Trophoblast cell (in vitro differentiated cells and primary cell): ENCODE measurements at regions not wholly inside any gene's neighbourhood (a gene's known extent, or its start where the extent isn't known, plus 50 kb on each side); places are given as distances from the start of the nearest gene placed in this dataset.

ENCODE experiments used
- DNase-seq, 2 donors: peaks; one replicate each; pipeline ENCODE4 v3.0.0-alpha.2; 2016
- H2AFZ ChIP-seq: 2 replicates; pipeline ENCODE4 v1.6.1; 2013; ENCODE audit warnings: low read length, moderate library complexity, mild to moderate bottlenecking; ENCODE audit not compliant: insufficient read depth, poor library complexity
- H2AK5ac ChIP-seq: 2 replicates; pipeline ENCODE4 v1.6.1; 2013; ENCODE audit warnings: mild to moderate bottlenecking, low read length
- H2BK120ac ChIP-seq: 2 replicates; pipeline ENCODE4 v1.6.1; 2013; ENCODE audit warnings: low read length, mild to moderate bottlenecking, moderate library complexity; ENCODE audit not compliant: insufficient read depth, poor library complexity
- H2BK12ac ChIP-seq: 2 replicates; pipeline ENCODE4 v1.6.1; 2013; ENCODE audit warnings: mild to moderate bottlenecking, low read length, moderate library complexity
- H2BK5ac ChIP-seq: 2 replicates; pipeline ENCODE4 v1.6.1; 2013; ENCODE audit warnings: low read length, low read depth, moderate library complexity, mild to moderate bottlenecking; ENCODE audit not compliant: poor library complexity
- H3K14ac ChIP-seq: 2 replicates; pipeline ENCODE4 v1.6.1; 2013; ENCODE audit warnings: mild to moderate bottlenecking, low read length
- H3K18ac ChIP-seq: 2 replicates; pipeline ENCODE4 v1.6.1; 2013; ENCODE audit warnings: mild to moderate bottlenecking, low read length
- H3K23ac ChIP-seq: 2 replicates; pipeline ENCODE4 v1.6.1; 2013; ENCODE audit warnings: low read length
- H3K27ac ChIP-seq: 2 replicates; pipeline ENCODE4 v1.5.1; 2013; ENCODE audit warnings: low read depth, mild to moderate bottlenecking, inconsistent platforms, low read length, moderate library complexity
- H3K27me3 ChIP-seq: 2 replicates; pipeline ENCODE4 v1.6.1; 2013; ENCODE audit warnings: inconsistent platforms, mild to moderate bottlenecking, low read length, moderate library complexity; ENCODE audit not compliant: insufficient read depth
- H3K36me3 ChIP-seq, 2 experiments: 1 replicate in 1 of 2; 2 replicates in 1 of 2; pipeline ENCODE4 v1.6.1; 2013; ENCODE audit warnings: low read length in 2 of 2, mild to moderate bottlenecking in 2 of 2, moderate library complexity in 1 of 2; ENCODE audit not compliant: insufficient read depth in 2 of 2, control insufficient read depth in 1 of 2
- H3K4ac ChIP-seq: 2 replicates; pipeline ENCODE4 v1.6.1; 2013; ENCODE audit warnings: low read depth, mild to moderate bottlenecking, low read length, moderate library complexity
- H3K4me1 ChIP-seq, 2 experiments: 1 replicate in 1 of 2; 2 replicates in 1 of 2; pipeline ENCODE4 v1.6.1; 2013; ENCODE audit warnings: low read length in 2 of 2, mild to moderate bottlenecking in 2 of 2, moderate library complexity in 1 of 2; ENCODE audit not compliant: insufficient read depth in 2 of 2, control insufficient read depth in 1 of 2
- H3K4me2 ChIP-seq: 2 replicates; pipeline ENCODE4 v1.6.1; 2013; ENCODE audit warnings: inconsistent platforms, mild to moderate bottlenecking, low read length, moderate library complexity
- H3K4me3 ChIP-seq: 2 replicates; pipeline ENCODE4 v1.5.1; 2013; ENCODE audit warnings: mild to moderate bottlenecking, low read depth, low read length, inconsistent platforms
- H3K79me1 ChIP-seq: one replicate; pipeline ENCODE4 v1.6.1; 2013; ENCODE audit warnings: low read length
- H3K79me2 ChIP-seq: 2 replicates; pipeline ENCODE4 v1.6.1; 2013; ENCODE audit warnings: low read length, mild to moderate bottlenecking; ENCODE audit not compliant: control insufficient read depth, insufficient read depth, poor library complexity
- H3K9ac ChIP-seq: 2 replicates; pipeline ENCODE4 v1.6.1; 2013; ENCODE audit warnings: mild to moderate bottlenecking, low read length
- H3K9me3 ChIP-seq: 2 replicates; pipeline ENCODE4 v1.6.1; 2013; ENCODE audit warnings: low read depth, mild to moderate bottlenecking, control low read depth, inconsistent platforms, low read length; ENCODE audit not compliant: insufficient read depth
- H4K12ac ChIP-seq: 2 replicates; pipeline ENCODE4 v1.6.1; 2013; ENCODE audit warnings: low read depth, mild to moderate bottlenecking, low read length, moderate library complexity
- H4K8ac ChIP-seq: 2 replicates; pipeline ENCODE4 v1.6.1; 2013; ENCODE audit warnings: low read depth, mild to moderate bottlenecking, low read length, moderate library complexity
- H4K91ac ChIP-seq: one replicate; pipeline ENCODE4 v1.6.1; 2013; ENCODE audit warnings: low read depth, mild to moderate bottlenecking, low read length, moderate library complexity
- WGBS: extraction: QIAGEN DNeasy Blood & Tissue Kit; methylation state at CpG from one replicate; pipeline ENCODE4 v1.1.7; 2013; ENCODE audit warnings: missing lambda C conversion rate; ENCODE audit not compliant: insufficient read length, insufficient coverage; ENCODE audit errors: extremely low coverage; 5-methylcytosine and 5-hydroxymethylcytosine counted together

- H3K23ac ChIP-seq: no peak overlapping the region
- no peaks in the 10 kb centered on the region for H3K36me3 ChIP-seq
- no peak overlapping the region for H2BK120ac ChIP-seq
- WGBS: no CpG with 5 or more reads among the region's 10 CpGs
- H3K79me2 ChIP-seq: no peaks in the 10 kb centered on the region
- H2AFZ ChIP-seq: no peak overlapping the region
- no peak overlapping the region for H2AK5ac ChIP-seq
- H2BK5ac ChIP-seq: no peak overlapping the region
- H3K14ac ChIP-seq: no peak overlapping the region
- H3K27me3 ChIP-seq: no peaks in the 10 kb centered on the region
- H4K12ac ChIP-seq: no peak overlapping the region
- no peak overlapping the region for H3K27ac ChIP-seq
- no peak overlapping the region for H3K4me3 ChIP-seq
- no peak overlapping the region for H3K4me2 ChIP-seq
- H4K91ac ChIP-seq: no peak overlapping the region
- H3K4ac ChIP-seq: no peak overlapping the region
- H2BK12ac ChIP-seq: no peak overlapping the region
- H3K79me1 ChIP-seq: no peaks in the 10 kb centered on the region
- H4K8ac ChIP-seq: no peak overlapping the region
- no peak overlapping the region for H3K9ac ChIP-seq
- H3K9me3 ChIP-seq: no peaks in the 10 kb centered on the region
- no peak for DNase-seq
- H3K4me1 ChIP-seq: no peaks in the 10 kb centered on the region
- H3K18ac ChIP-seq: no peak overlapping the region
These were observed 266.0 kb upstream of the ADAMTS16 start for GRCh38 chr5:4874097-4874496.

GRCh38 chr5:4875942-4876341 lies 264.2 kb upstream of the ADAMTS16 start:
- no peak overlapping the region for H2AFZ ChIP-seq
- WGBS: no CpG with 5 or more reads among the region's 4 CpGs

GRCh38 chr5:4876804-4877203 lies 263.3 kb upstream of the ADAMTS16 start:
- H3K36me3 ChIP-seq: no peaks in the 10 kb centered on the region
- no CpG with 5 or more reads among the region's 9 CpGs for WGBS

More at GRCh38 chr5:4875942-4876341, 264.2 kb upstream of the ADAMTS16 start:
- H3K4ac ChIP-seq: no peak overlapping the region
- no peaks in the 10 kb centered on the region for H3K9me3 ChIP-seq
- no peak overlapping the region for H2BK12ac ChIP-seq
- H3K4me3 ChIP-seq: no peak overlapping the region
- H3K36me3 ChIP-seq: no peaks in the 10 kb centered on the region
- H2BK120ac ChIP-seq: no peak overlapping the region
- H2AK5ac ChIP-seq: no peak overlapping the region
- H3K4me1 ChIP-seq: no peaks in the 10 kb centered on the region
- no peaks in the 10 kb centered on the region for H3K79me1 ChIP-seq
- no peak overlapping the region for H3K27ac ChIP-seq
- no peak overlapping the region for H3K23ac ChIP-seq
- H3K27me3 ChIP-seq: no peaks in the 10 kb centered on the region
- H2BK5ac ChIP-seq: no peak overlapping the region
- H4K12ac ChIP-seq: no peak overlapping the region
- no peak overlapping the region for H3K18ac ChIP-seq
- H3K9ac ChIP-seq: no peak overlapping the region
- no peak overlapping the region for H4K91ac ChIP-seq
- H3K4me2 ChIP-seq: no peak overlapping the region
- no peak for DNase-seq
- no peak overlapping the region for H3K14ac ChIP-seq
- no peaks in the 10 kb centered on the region for H3K79me2 ChIP-seq
- no peak overlapping the region for H4K8ac ChIP-seq

DNA sequence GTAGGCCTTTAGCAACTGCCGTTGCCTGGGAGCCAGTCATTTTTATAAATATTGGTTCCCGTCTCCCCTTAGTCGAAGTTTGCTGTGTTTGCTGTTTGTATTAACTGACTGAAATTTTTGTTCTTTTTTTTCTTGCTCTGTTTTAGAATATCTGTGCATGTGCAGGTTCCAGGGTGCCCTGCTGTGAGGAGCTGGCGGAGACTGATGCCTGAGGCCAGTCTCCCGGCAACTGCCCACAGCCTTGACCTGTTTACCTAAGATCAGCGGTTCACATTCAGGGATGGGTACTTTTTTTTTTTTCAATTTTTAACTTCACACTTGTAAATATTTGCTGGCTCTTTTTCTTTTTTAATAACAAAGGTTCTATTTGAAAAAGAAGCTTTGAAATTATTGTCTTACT lies 262.6 kb upstream of the ADAMTS16 start:
- H4K8ac ChIP-seq: no peak overlapping the region
- no peak overlapping the region for H3K4me2 ChIP-seq
- WGBS: no CpG with 5 or more reads among the region's 6 CpGs
- H3K18ac ChIP-seq: no peak overlapping the region
- no peak overlapping the region for H3K4me3 ChIP-seq
- H3K4me1 ChIP-seq: no peaks in the 10 kb centered on the region
- H4K12ac ChIP-seq: no peak overlapping the region
- no peak overlapping the region for H3K27ac ChIP-seq
- no peaks in the 10 kb centered on the region for H3K79me1 ChIP-seq
- no peaks in the 10 kb centered on the region for H3K27me3 ChIP-seq
- no peaks in the 10 kb centered on the region for H3K79me2 ChIP-seq
- H3K9me3 ChIP-seq: no peaks in the 10 kb centered on the region
- no peak overlapping the region for H2BK120ac ChIP-seq
- no peak overlapping the region for H4K91ac ChIP-seq
- no peak for DNase-seq
- H3K23ac ChIP-seq: no peak overlapping the region
- H3K9ac ChIP-seq: no peak overlapping the region
- no peak overlapping the region for H3K14ac ChIP-seq
- no peak overlapping the region for H2BK5ac ChIP-seq
- H3K4ac ChIP-seq: no peak overlapping the region
- no peaks in the 10 kb centered on the region for H3K36me3 ChIP-seq
- no peak overlapping the region for H2BK12ac ChIP-seq
- H2AFZ ChIP-seq: no peak overlapping the region
- no peak overlapping the region for H2AK5ac ChIP-seq

More at GRCh38 chr5:4876804-4877203, 263.3 kb upstream of the ADAMTS16 start:
- Histone ChIP-seq H2BK120ac (no peak overlapping the region), H3K79me1 (no peaks in the 10 kb centered on the region), H4K12ac (no peak overlapping the region), H3K27ac (no peak overlapping the region), H3K27me3 (no peaks in the 10 kb centered on the region), H2BK5ac (no peak overlapping the region), H3K23ac (no peak overlapping the region), H3K18ac (no peak overlapping the region), H2AFZ (no peak overlapping the region), H3K4me2 (no peak overlapping the region), H4K91ac (no peak overlapping the region), H3K9ac (no peak overlapping the region), H2BK12ac (no peak overlapping the region), H3K9me3 (no peaks in the 10 kb centered on the region), H4K8ac (no peak overlapping the region), H2AK5ac (no peak overlapping the region), H3K4me3 (no peak overlapping the region), H3K79me2 (no peaks in the 10 kb centered on the region), H3K4ac (no peak overlapping the region), H3K4me1 (no peaks in the 10 kb centered on the region), H3K14ac (no peak overlapping the region)
- DNase-seq: no peak
